ENCODE measurements at regions not wholly inside any gene's neighbourhood (a gene's known extent, or its start where the extent isn't known, plus 50 kb on each side); places are given as distances from the start of the nearest gene placed in this dataset.

- no peaks in the 10 kb centered on the region for H3K79me2 ChIP-seq (ENCODE audit: insufficient read depth)
- ChIA-PET CTCF (no interaction called here), POLR2A (no interaction called here)
- no peaks in the 10 kb centered on the region for H3K4me1 ChIP-seq (ENCODE audit: control insufficient read depth in 1 of 2, insufficient read depth in 2 of 2, low read depth in 1 of 2, low read length in 1 of 2)
- H3K36me3 ChIP-seq (replicated peaks in 1 of 2; ENCODE audit: control insufficient read depth in 1 of 2, insufficient read depth in 2 of 2, low read length in 1 of 2), result no peaks in the 10 kb centered on the region
- H3K4me3 ChIP-seq (ENCODE audit: low read depth in 2 of 2, low read length in 1 of 2), result no peak overlapping the region
- H4K20me1 ChIP-seq (ENCODE audit: insufficient read depth), result no peaks in the 10 kb centered on the region
- no peak overlapping the region for H3K9ac ChIP-seq
- no peak overlapping the region for H3K4me2 ChIP-seq
- no peaks in the 10 kb centered on the region for H3K9me2 ChIP-seq
- no peak overlapping the region for H2AFZ ChIP-seq (ENCODE audit: low read depth)
- no peaks in the 10 kb centered on the region for H3K9me3 ChIP-seq
- no peak for DNase-seq
- TF ChIP-seq PBX3 (IDR thresholded peaks at IDR 0.05) (no peak), JUND (IDR thresholded peaks at IDR 0.05) (no peak), NRF1 (IDR thresholded peaks at IDR 0.05; ENCODE audit: low read depth, low read length) (no peak), RCOR1 (IDR thresholded peaks at IDR 0.05; ENCODE audit: low read length) (no peak), ELF1 (IDR thresholded peaks at IDR 0.05) (no peak), YY1 (IDR thresholded peaks at IDR 0.05; ENCODE audit: low read depth) (no peak), ZBTB33 (IDR thresholded peaks at IDR 0.05; ENCODE audit: borderline replicate concordance, low read depth) (no peak), RXRA (IDR thresholded peaks at IDR 0.05; ENCODE audit: borderline replicate concordance, low read depth) (no peak), RFX5 (IDR thresholded peaks at IDR 0.05; ENCODE audit: low read length) (no peak), MEF2A (IDR thresholded peaks at IDR 0.05; ENCODE audit: borderline replicate concordance, low read depth) (no peak), CHD2 (IDR thresholded peaks at IDR 0.05; ENCODE audit: low read length, partially characterized antibody) (no peak), USF2 (IDR thresholded peaks at IDR 0.05; ENCODE audit: borderline replicate concordance, low read depth, low read length) (no peak), IRF3 (IDR thresholded peaks at IDR 0.05; ENCODE audit: low read depth, low read length) (no peak), GABPA (IDR thresholded peaks at IDR 0.05; ENCODE audit: low read depth) (no peak), CTCF (IDR thresholded peaks at IDR 0.05) (no peak), SMC3 (IDR thresholded peaks at IDR 0.05; ENCODE audit: low read depth, low read length) (no peak)
- H3F3A ChIP-seq (replicated peaks; ENCODE audit: insufficient read depth), result no peaks in the 10 kb centered on the region
- H3K27me3 ChIP-seq (ENCODE audit: insufficient read depth), result no peaks in the 10 kb centered on the region
- no peak overlapping the region for H3K27ac ChIP-seq (ENCODE audit: low read depth in 2 of 2, low read length in 1 of 2)
These were observed 78.4 kb upstream of the JAG1 start for GRCh38 chr20:10752206-10752605.
